ENCODE measurements at regions not wholly inside any gene's neighbourhood (a gene's known extent, or its start where the extent isn't known, plus 50 kb on each side); places are given as distances from the start of the nearest gene placed in this dataset.

DNA sequence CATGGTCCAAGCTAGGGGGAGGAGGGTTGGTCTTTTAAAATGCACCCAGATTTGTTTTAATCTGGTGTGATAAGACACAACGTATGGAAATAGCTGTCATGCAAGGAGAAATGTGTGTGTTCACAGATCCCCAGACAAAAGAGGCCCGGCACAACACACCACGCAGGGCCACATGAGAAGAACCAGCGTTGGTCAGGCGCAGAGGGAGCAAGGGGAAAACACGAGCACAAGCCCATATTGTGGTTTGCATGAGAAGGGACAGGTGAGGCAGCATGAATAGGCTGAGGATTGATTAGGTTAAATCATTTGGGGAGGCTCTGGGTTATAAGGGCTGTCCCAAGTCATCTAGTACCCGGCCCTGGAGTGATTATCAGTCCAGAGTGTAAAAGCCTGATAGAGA, 272.5 kb upstream of the NCKAP5 start:
- Mint-ChIP-seq H3K27ac (ENCODE audit: unreplicated experiment) (no peak overlapping the region), H3K4me3 (ENCODE audit: low read depth, unreplicated experiment) (no peak overlapping the region)
- no TSS peak for BruUV-seq (replicated peaks)

DNA sequence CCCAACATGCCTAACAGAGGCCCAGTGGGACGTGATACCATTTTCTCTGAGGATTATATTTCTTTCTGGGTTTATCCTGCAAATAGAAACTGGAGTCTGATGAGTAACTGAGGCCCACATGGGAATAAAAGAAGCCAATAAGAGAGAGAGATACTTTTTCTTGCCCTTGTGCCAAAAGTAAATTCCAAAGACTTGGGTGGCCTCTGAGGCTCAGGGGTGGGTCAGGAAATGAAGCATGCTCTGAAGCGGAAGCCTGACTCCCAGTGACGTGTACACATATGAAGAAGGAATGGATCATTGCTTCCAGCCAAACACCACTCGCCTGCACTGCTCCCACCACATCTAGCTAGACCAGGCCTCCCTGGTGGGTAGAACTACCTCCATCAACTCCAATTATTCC, 273.6 kb upstream of the NCKAP5 start:
- Mint-ChIP-seq H3K27me3 (ENCODE audit: unreplicated experiment) (no peaks in the 10 kb centered on the region), H3K4me1 (ENCODE audit: low read depth, unreplicated experiment) (peaks cover 33% of the 10 kb centered on the region), H3K27ac (ENCODE audit: unreplicated experiment) (no peak overlapping the region), H3K36me3 (ENCODE audit: insufficient read depth, unreplicated experiment) (peaks cover 8% of the 10 kb centered on the region), H3K4me3 (ENCODE audit: low read depth, unreplicated experiment) (no peak overlapping the region), H3K9me3 (ENCODE audit: low read depth, unreplicated experiment) (no peaks in the 10 kb centered on the region)
- CTCF ChIA-PET = no interaction called here
- BruUV-seq (replicated peaks) = no TSS peak
- TF ChIP-seq, protein P1, sequence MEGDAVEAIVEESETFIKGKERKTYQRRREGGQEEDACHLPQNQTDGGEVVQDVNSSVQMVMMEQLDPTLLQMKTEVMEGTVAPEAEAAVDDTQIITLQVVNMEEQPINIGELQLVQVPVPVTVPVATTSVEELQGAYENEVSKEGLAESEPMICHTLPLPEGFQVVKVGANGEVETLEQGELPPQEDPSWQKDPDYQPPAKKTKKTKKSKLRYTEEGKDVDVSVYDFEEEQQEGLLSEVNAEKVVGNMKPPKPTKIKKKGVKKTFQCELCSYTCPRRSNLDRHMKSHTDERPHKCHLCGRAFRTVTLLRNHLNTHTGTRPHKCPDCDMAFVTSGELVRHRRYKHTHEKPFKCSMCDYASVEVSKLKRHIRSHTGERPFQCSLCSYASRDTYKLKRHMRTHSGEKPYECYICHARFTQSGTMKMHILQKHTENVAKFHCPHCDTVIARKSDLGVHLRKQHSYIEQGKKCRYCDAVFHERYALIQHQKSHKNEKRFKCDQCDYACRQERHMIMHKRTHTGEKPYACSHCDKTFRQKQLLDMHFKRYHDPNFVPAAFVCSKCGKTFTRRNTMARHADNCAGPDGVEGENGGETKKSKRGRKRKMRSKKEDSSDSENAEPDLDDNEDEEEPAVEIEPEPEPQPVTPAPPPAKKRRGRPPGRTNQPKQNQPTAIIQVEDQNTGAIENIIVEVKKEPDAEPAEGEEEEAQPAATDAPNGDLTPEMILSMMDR (IDR thresholded peaks at IDR 0.05; ENCODE audit: unreplicated experiment) = no peak
- no peak for DNase-seq
- intact Hi-C loops (cut with micrococcal nuclease; ENCODE audit: unreplicated experiment) = loop anchor here (5.0 to 10.0 kb wide), 3 partner anchors 60 to 1167 kb away; partner anchors contain the start of gene LYPD1

More for the DNA sequence above, 272.5 kb upstream of the NCKAP5 start:
- CTCF ChIA-PET = interaction anchor here (0.9 kb wide), 1 partner anchor 586 kb away, joined by 3 read pairs; no protein-coding TSS in a partner anchor
- TF ChIP-seq, protein P1 (IDR thresholded peaks at IDR 0.05; ENCODE audit: unreplicated experiment) = no peak
- H3K9me3 Mint-ChIP-seq (ENCODE audit: low read depth, unreplicated experiment) = no peaks in the 10 kb centered on the region
- no peak for DNase-seq
- no peaks in the 10 kb centered on the region for H3K27me3 Mint-ChIP-seq (ENCODE audit: unreplicated experiment)
- intact Hi-C loops (cut with micrococcal nuclease; ENCODE audit: unreplicated experiment) = loop anchor here (5.0 to 10.0 kb wide), 3 partner anchors 58 to 1166 kb away; partner anchors contain the start of gene LYPD1
- H3K36me3 Mint-ChIP-seq (ENCODE audit: insufficient read depth, unreplicated experiment) = peaks cover 8% of the 10 kb centered on the region
- H3K4me1 Mint-ChIP-seq (ENCODE audit: low read depth, unreplicated experiment) = peaks cover 38% of the 10 kb centered on the region

DNA sequence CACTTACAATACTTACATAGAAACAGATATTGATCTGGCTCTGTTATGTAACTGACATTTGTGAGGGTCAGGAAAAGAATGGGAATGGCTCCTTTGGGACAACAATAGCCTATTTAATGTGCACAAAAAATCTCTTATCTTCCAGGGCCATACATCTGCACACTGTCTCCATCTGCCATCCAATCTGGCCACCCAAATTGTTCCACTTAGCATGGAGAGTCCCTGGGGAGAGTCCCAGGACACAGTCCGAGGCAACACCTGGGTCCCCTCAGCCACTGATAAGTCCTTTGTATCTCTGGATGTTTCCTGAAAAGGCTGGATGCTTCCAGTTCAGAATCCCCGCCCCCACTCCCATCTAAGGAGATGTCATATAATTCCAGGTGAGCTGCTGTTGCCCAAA, 274.2 kb upstream of the NCKAP5 start:
- H3K27me3 Mint-ChIP-seq (ENCODE audit: unreplicated experiment) = no peaks in the 10 kb centered on the region
- TF ChIP-seq, protein P1 (IDR thresholded peaks at IDR 0.05; ENCODE audit: unreplicated experiment) = no peak
- CTCF ChIA-PET = no interaction called here
- intact Hi-C loops (cut with micrococcal nuclease; ENCODE audit: unreplicated experiment) = loop anchor here (5.0 to 10.0 kb wide), 3 partner anchors 60 to 1168 kb away; partner anchors contain the start of gene LYPD1
- H3K9me3 Mint-ChIP-seq (ENCODE audit: low read depth, unreplicated experiment) = no peaks in the 10 kb centered on the region
- no peak overlapping the region for H3K27ac Mint-ChIP-seq (ENCODE audit: unreplicated experiment)
- H3K4me3 Mint-ChIP-seq (ENCODE audit: low read depth, unreplicated experiment) = no peak overlapping the region
- DNase-seq = no peak
- no TSS peak for BruUV-seq (replicated peaks)
- peaks cover 29% of the 10 kb centered on the region for H3K4me1 Mint-ChIP-seq (ENCODE audit: low read depth, unreplicated experiment)
- peaks cover 8% of the 10 kb centered on the region for H3K36me3 Mint-ChIP-seq (ENCODE audit: insufficient read depth, unreplicated experiment)

DNA sequence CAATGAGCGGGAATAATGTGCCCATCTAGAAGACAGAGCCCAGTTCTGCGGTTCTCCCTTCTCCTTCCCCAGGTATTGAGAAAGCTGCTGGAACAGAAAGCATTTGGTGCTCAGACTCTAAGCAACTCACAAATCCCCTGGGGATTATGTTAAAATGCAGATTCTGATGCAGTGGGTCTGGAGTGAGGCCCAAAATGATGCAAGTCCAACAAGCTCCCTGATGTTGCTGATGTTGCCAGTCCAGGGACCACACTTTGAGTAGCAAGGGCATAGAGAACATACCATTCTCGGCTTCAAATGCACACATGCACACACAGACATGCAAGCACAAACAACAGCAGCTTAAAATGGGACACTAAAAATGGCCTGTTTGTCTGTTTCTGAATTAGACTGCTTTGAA, 274.8 kb upstream of the NCKAP5 start:
- peaks cover 8% of the 10 kb centered on the region for H3K36me3 Mint-ChIP-seq (ENCODE audit: insufficient read depth, unreplicated experiment)
- TF ChIP-seq, protein P1 (IDR thresholded peaks at IDR 0.05; ENCODE audit: unreplicated experiment) = no peak
- H3K4me1 Mint-ChIP-seq (ENCODE audit: low read depth, unreplicated experiment) = peaks cover 29% of the 10 kb centered on the region
- CTCF ChIA-PET = interaction anchor here (1.3 kb wide), 1 partner anchor 275 kb away, joined by 6 read pairs; the partner anchor contains the start of gene NCKAP5
- no peaks in the 10 kb centered on the region for H3K9me3 Mint-ChIP-seq (ENCODE audit: low read depth, unreplicated experiment)
- intact Hi-C loops (cut with micrococcal nuclease; ENCODE audit: unreplicated experiment) = loop anchor here (5.0 to 10.0 kb wide), 3 partner anchors 61 to 1168 kb away; partner anchors contain the start of gene LYPD1
- no TSS peak for BruUV-seq (replicated peaks)
- H3K27ac Mint-ChIP-seq (ENCODE audit: unreplicated experiment) = no peak overlapping the region
- H3K4me3 Mint-ChIP-seq (ENCODE audit: low read depth, unreplicated experiment) = no peak overlapping the region
- H3K27me3 Mint-ChIP-seq (ENCODE audit: unreplicated experiment) = no peaks in the 10 kb centered on the region
- DNase-seq = no peak

All from Calu3 (cell line).